ENCODE measurements at regions not wholly inside any gene's neighbourhood (a gene's known extent, or its start where the extent isn't known, plus 50 kb on each side); places are given as distances from the start of the nearest gene placed in this dataset.
"Not testable (repeated sequence)": the region's sequence is repeated elsewhere in the genome, so short reads cannot be mapped to it uniquely, and the experiment has no call there.

GRCh38 chr7:119931230-119931824, 341.6 kb upstream of the KCND2 start:
- Histone ChIP-seq H3K4me3 (ENCODE audit: insufficient read depth, low read depth, low read length) (no peak overlapping the region), H3K36me3 (replicated peaks; ENCODE audit: control insufficient read depth, insufficient read depth, low read length) (no peaks in the 10 kb centered on the region), H3K27me3 (ENCODE audit: control insufficient read depth, insufficient read depth, low read length) (no peaks in the 10 kb centered on the region)
- DNase-seq = no peak

GRCh38 chr7:119935418-119936025, 337.5 kb upstream of the KCND2 start:
- no peaks in the 10 kb centered on the region for H3K27me3 ChIP-seq (ENCODE audit: control insufficient read depth, insufficient read depth, low read length)
- no peaks in the 10 kb centered on the region for H3K36me3 ChIP-seq (replicated peaks; ENCODE audit: control insufficient read depth, insufficient read depth, low read length)
- no peak for DNase-seq
- H3K4me3 ChIP-seq (ENCODE audit: insufficient read depth, low read depth, low read length) = no peak overlapping the region

- no peak for DNase-seq
- no peaks in the 10 kb centered on the region for H3K27me3 ChIP-seq (ENCODE audit: control insufficient read depth, insufficient read depth, low read length)
- no peaks in the 10 kb centered on the region for H3K36me3 ChIP-seq (replicated peaks; ENCODE audit: control insufficient read depth, insufficient read depth, low read length)
- H3K4me3 ChIP-seq (ENCODE audit: insufficient read depth, low read depth, low read length) = no peak overlapping the region
Measured at GRCh38 chr7:119936836-119937235, 336.1 kb upstream of the KCND2 start.

DNA sequence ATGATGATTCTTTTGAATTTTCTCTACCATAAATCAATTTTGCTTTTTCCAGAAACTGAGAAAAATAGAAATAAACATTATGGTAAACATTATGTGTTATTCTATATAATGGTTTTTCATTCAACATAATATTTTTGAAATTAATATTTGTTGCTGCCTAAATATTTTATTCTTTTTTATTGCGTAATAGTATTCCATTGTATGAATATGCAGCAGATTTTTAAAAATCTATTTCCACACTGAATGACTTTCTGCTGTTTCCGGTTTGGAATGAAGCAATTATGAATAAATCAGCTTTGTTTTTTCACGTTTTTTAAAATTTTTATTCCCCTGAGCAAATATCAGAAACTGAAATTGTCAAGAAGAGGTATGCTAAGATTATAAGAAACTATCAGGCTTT, 335.2 kb upstream of the KCND2 start:
- Histone ChIP-seq H3K4me3 (ENCODE audit: insufficient read depth, low read depth, low read length) (no peak overlapping the region), H3K36me3 (replicated peaks; ENCODE audit: control insufficient read depth, insufficient read depth, low read length) (no peaks in the 10 kb centered on the region)
- no peak for DNase-seq

GRCh38 chr7:119943942-119944600, 328.9 kb upstream of the KCND2 start:
- no peaks in the 10 kb centered on the region for H3K27me3 ChIP-seq (ENCODE audit: control insufficient read depth, insufficient read depth, low read length)
- H3K4me3 ChIP-seq (ENCODE audit: insufficient read depth, low read depth, low read length) = no peak overlapping the region
- no peaks in the 10 kb centered on the region for H3K36me3 ChIP-seq (replicated peaks; ENCODE audit: control insufficient read depth, insufficient read depth, low read length)
- no peak for DNase-seq

More for the DNA sequence above, 335.2 kb upstream of the KCND2 start:
- H3K27me3 ChIP-seq (ENCODE audit: control insufficient read depth, insufficient read depth, low read length) = no peaks in the 10 kb centered on the region

DNA sequence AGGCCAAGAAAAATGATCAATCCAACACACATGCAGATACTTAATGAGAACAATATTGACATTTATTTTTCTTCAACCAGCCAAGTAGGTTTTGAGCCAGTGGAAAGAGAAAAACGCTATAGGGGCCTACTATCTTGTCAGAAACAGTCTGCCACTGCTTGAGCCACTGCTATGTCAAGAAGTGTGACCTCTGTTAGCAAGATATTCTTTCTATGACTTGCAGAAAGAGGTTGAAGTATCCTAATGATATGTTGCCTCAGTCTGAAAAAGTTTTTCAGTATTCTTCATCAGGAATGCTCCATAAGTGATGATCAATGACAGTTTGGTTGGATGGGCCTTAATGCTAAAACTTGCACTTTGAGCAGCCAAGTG, 328.4 kb upstream of the KCND2 start:
- Histone ChIP-seq H3K36me3 (replicated peaks; ENCODE audit: control insufficient read depth, insufficient read depth, low read length) (no peaks in the 10 kb centered on the region), H3K27me3 (ENCODE audit: control insufficient read depth, insufficient read depth, low read length) (no peaks in the 10 kb centered on the region), H3K4me3 (ENCODE audit: insufficient read depth, low read depth, low read length) (no peak overlapping the region)
- DNase-seq = no peak

- Histone ChIP-seq H3K27me3 (ENCODE audit: control insufficient read depth, insufficient read depth, low read length) (no peaks in the 10 kb centered on the region), H3K4me3 (ENCODE audit: insufficient read depth, low read depth, low read length) (no peak overlapping the region), H3K36me3 (replicated peaks; ENCODE audit: control insufficient read depth, insufficient read depth, low read length) (no peaks in the 10 kb centered on the region)
- no peak for DNase-seq
Measured at GRCh38 chr7:119945822-119946221, 327.2 kb upstream of the KCND2 start.

GRCh38 chr7:119949053-119949452, 323.9 kb upstream of the KCND2 start:
- H3K36me3 ChIP-seq (replicated peaks; ENCODE audit: control insufficient read depth, insufficient read depth, low read length) = no peaks in the 10 kb centered on the region
- H3K4me3 ChIP-seq (ENCODE audit: insufficient read depth, low read depth, low read length) = no peak overlapping the region
- no peaks in the 10 kb centered on the region for H3K27me3 ChIP-seq (ENCODE audit: control insufficient read depth, insufficient read depth, low read length)
- no peak for DNase-seq

DNA sequence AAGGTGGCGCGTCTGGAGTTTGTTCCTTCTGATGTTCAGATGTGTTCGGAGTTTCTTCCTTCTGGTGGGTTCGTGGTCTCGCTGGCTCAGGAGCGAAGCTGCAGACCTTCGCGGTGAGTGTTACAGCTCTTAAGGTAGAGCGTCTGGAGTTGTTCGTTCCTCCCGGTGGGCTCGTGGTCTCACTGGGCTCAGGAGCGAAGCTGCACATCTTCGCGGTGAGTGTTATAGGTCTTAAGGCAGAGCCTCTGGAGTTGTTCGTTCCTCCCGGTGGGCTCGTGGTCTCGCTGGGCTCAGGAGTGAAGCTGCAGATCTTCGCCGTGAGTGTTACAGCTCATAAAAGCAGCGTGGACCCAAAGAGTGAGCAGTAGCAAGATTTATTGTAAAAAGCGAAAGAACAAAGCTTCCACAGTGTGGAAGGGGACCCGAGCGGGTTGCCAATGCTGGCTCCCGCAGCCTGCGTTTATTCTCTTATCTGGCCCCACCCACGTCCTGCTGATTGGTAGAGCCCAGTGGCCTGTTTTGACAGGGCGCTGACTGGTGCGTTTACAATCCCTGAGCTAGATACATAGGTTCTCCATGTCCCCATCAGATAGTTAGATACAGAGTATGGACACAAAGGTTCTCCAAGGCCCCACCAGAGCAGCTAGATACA, 322.5 kb upstream of the KCND2 start:
- DNase-seq; H3K4me3 ChIP-seq (ENCODE audit: insufficient read depth, low read depth, low read length); H3K27me3 ChIP-seq (ENCODE audit: control insufficient read depth, insufficient read depth, low read length); H3K36me3 ChIP-seq (replicated peaks; ENCODE audit: control insufficient read depth, insufficient read depth, low read length): not testable (repeated sequence)

- not testable (repeated sequence) for H3K27me3 ChIP-seq (ENCODE audit: control insufficient read depth, insufficient read depth, low read length); DNase-seq; H3K4me3 ChIP-seq (ENCODE audit: insufficient read depth, low read depth, low read length); H3K36me3 ChIP-seq (replicated peaks; ENCODE audit: control insufficient read depth, insufficient read depth, low read length)
Measured at GRCh38 chr7:119951614-119952013, 321.4 kb upstream of the KCND2 start.

- DNase-seq = no peak
- Histone ChIP-seq H3K36me3 (replicated peaks; ENCODE audit: control insufficient read depth, insufficient read depth, low read length) (no peaks in the 10 kb centered on the region), H3K27me3 (ENCODE audit: control insufficient read depth, insufficient read depth, low read length) (no peaks in the 10 kb centered on the region), H3K4me3 (ENCODE audit: insufficient read depth, low read depth, low read length) (no peak overlapping the region)
Measured at GRCh38 chr7:119957335-119957734, 315.6 kb upstream of the KCND2 start.

DNA sequence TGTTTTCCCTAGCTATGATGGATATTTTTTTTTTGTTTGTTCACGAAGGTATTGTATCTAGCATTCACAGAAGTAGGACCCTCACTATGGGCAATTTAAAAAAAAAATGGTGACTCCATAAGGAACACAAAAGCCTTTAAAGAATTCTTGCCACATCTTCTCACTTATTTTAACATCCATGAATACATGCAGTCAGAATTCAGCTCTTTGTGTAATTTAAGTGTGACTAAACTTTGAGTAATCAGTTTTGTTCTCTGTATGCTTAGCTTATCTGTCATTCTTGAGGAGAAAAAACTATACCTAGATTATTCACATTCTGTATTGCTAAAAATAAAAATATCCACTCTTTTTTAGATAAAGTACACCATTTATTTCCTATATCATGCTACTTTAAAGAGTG, 313.2 kb upstream of the KCND2 start:
- DNase-seq = no peak
- H3K4me3 ChIP-seq (ENCODE audit: insufficient read depth, low read depth, low read length) = no peak overlapping the region
- H3K36me3 ChIP-seq (replicated peaks; ENCODE audit: control insufficient read depth, insufficient read depth, low read length) = no peaks in the 10 kb centered on the region
- no peaks in the 10 kb centered on the region for H3K27me3 ChIP-seq (ENCODE audit: control insufficient read depth, insufficient read depth, low read length)

- Histone ChIP-seq H3K27me3 (ENCODE audit: control insufficient read depth, insufficient read depth, low read length) (no peaks in the 10 kb centered on the region), H3K4me3 (ENCODE audit: insufficient read depth, low read depth, low read length) (no peak overlapping the region), H3K36me3 (replicated peaks; ENCODE audit: control insufficient read depth, insufficient read depth, low read length) (no peaks in the 10 kb centered on the region)
- no peak for DNase-seq
Measured at GRCh38 chr7:119963654-119964053, 309.3 kb upstream of the KCND2 start.

GRCh38 chr7:119964065-119964464, 308.9 kb upstream of the KCND2 start:
- Histone ChIP-seq H3K27me3 (ENCODE audit: control insufficient read depth, insufficient read depth, low read length) (no peaks in the 10 kb centered on the region), H3K36me3 (replicated peaks; ENCODE audit: control insufficient read depth, insufficient read depth, low read length) (no peaks in the 10 kb centered on the region), H3K4me3 (ENCODE audit: insufficient read depth, low read depth, low read length) (no peak overlapping the region)
- no peak for DNase-seq
